Right atrium auricular region (tissue), 2 donors: ENCODE measurements at regions not wholly inside any gene's neighbourhood (a gene's known extent, or its start where the extent isn't known, plus 50 kb on each side); places are given as distances from the start of the nearest gene placed in this dataset.
A peak's percentile ranks its signal among the peaks of the same experiment; 100 is the strongest.

Experiments
- DNase-seq: peaks from one replicate; pipeline ENCODE4 v3.0.0-alpha.2; 2019; ENCODE audit warnings: low spot score
- H3K27ac ChIP-seq, 2 donors: fragments of 200-600 bp; sonication (generic); 1 replicate in 1 of 2; 2 replicates in 1 of 2; pipeline ENCODE4 v1.5.1; 2016 to 2019
- H3K27me3 ChIP-seq, 2 donors: fragments of 200-600 bp; sonication (generic); one replicate each; pipeline versions ENCODE4 v1.5.1 to v1.6.0; 2017 to 2019
- H3K36me3 ChIP-seq: fragments of 200-600 bp; sonication (generic); one replicate; pipeline ENCODE4 v1.5.1; 2016
- H3K4me1 ChIP-seq, 2 donors: fragments of 200-600 bp; sonication (generic); one replicate each; pipeline versions ENCODE4 v1.5.1 to v1.6.0; 2017 to 2019
- H3K4me3 ChIP-seq, 2 donors: fragments of 200-600 bp; sonication (generic); 1 replicate in 1 of 2; 2 replicates in 1 of 2; pipeline ENCODE4 v1.5.1; 2017 to 2019; ENCODE audit warnings: mild to moderate bottlenecking in 1 of 2, moderate library complexity in 1 of 2
- H3K9me3 ChIP-seq, 2 donors: fragments of 200-600 bp; sonication (generic); one replicate each; pipeline ENCODE4 v1.5.1; 2019
- CTCF ChIP-seq, 2 donors: fragments of 200-600 bp; sonication (generic); IDR thresholded peaks; one replicate each; pipeline ENCODE4 v1.5.1; 2019; ENCODE audit warnings: antibody characterized with exemption in 2 of 2

GRCh38 chr11:130732476-130732875 lies 183.8 kb downstream of the SNX19 start:
- DNase-seq = no peak
- Histone ChIP-seq H3K4me3 (no peak overlapping the region), H3K36me3 (no peaks in the 10 kb centered on the region), H3K4me1 (peaks cover 0 to 16% of the 10 kb centered on the region in 2 donors), H3K9me3 (peaks cover 0 to 19% of the 10 kb centered on the region in 2 donors), H3K27me3 (no peaks in the 10 kb centered on the region), H3K27ac (no peak overlapping the region)
- no peak for TF ChIP-seq CTCF (IDR thresholded peaks at IDR 0.05)

GRCh38 chr11:130737041-130737830 lies 179.0 kb downstream of the SNX19 start:
- H3K4me1 ChIP-seq = peaks cover 0 to 20% of the 10 kb centered on the region in 2 donors
- TF ChIP-seq CTCF (IDR thresholded peaks at IDR 0.05) = no peak
- H3K9me3 ChIP-seq = peaks cover 0 to 23% of the 10 kb centered on the region in 2 donors
- H3K36me3 ChIP-seq = no peaks in the 10 kb centered on the region
- DNase-seq = no peak
- peak overlapping the region in 1 of 2 donors; percentile 55 for H3K27ac ChIP-seq
- H3K4me3 ChIP-seq = no peak overlapping the region
- no peaks in the 10 kb centered on the region for H3K27me3 ChIP-seq

- Histone ChIP-seq H3K4me3 (no peak overlapping the region), H3K27ac (peak overlapping the region in 1 of 2 donors; percentile 55), H3K4me1 (peaks cover 0 to 20% of the 10 kb centered on the region in 2 donors), H3K9me3 (peaks cover 0 to 24% of the 10 kb centered on the region in 2 donors), H3K27me3 (no peaks in the 10 kb centered on the region), H3K36me3 (no peaks in the 10 kb centered on the region)
- no peak for DNase-seq
- TF ChIP-seq CTCF (IDR thresholded peaks at IDR 0.05) = no peak
Measured at GRCh38 chr11:130737866-130738431, 178.3 kb downstream of the SNX19 start.

GRCh38 chr11:130738611-130739010 lies 177.7 kb downstream of the SNX19 start:
- Histone ChIP-seq H3K9me3 (peaks cover 0 to 24% of the 10 kb centered on the region in 2 donors), H3K4me1 (peaks cover 0 to 20% of the 10 kb centered on the region in 2 donors), H3K27me3 (no peaks in the 10 kb centered on the region), H3K36me3 (no peaks in the 10 kb centered on the region), H3K27ac (peak overlapping the region in 1 of 2 donors; percentile 34), H3K4me3 (no peak overlapping the region)
- TF ChIP-seq CTCF (IDR thresholded peaks at IDR 0.05) = no peak
- no peak for DNase-seq

GRCh38 chr11:130740819-130741218 lies 175.5 kb downstream of the SNX19 start:
- Histone ChIP-seq H3K27ac (no peak overlapping the region), H3K27me3 (no peaks in the 10 kb centered on the region), H3K36me3 (no peaks in the 10 kb centered on the region), H3K4me1 (peaks cover 0 to 20% of the 10 kb centered on the region in 2 donors), H3K4me3 (no peak overlapping the region), H3K9me3 (peaks cover 0 to 24% of the 10 kb centered on the region in 2 donors)
- no peak for DNase-seq
- TF ChIP-seq CTCF (IDR thresholded peaks at IDR 0.05) = no peak
